AG10803 (cell line): ENCODE measurements at regions not wholly inside any gene's neighbourhood (a gene's known extent, or its start where the extent isn't known, plus 50 kb on each side); places are given as distances from the start of the nearest gene placed in this dataset.

ENCODE experiments used
- DNase-seq: peaks from one replicate; pipeline ENCODE4 v3.0.0; 2010; ENCODE audit warnings: low read depth
- H3K4me3 ChIP-seq: 2 replicates; pipeline ENCODE4 v1.5.1; 2011; ENCODE audit warnings: mild to moderate bottlenecking, low read length, control low read depth
- CTCF ChIP-seq: conservative IDR thresholded peaks from 2 replicates; pipeline ENCODE4 v1.5.1; 2011; ENCODE audit warnings: mild to moderate bottlenecking, low read length, control low read depth, inconsistent platforms

DNA sequence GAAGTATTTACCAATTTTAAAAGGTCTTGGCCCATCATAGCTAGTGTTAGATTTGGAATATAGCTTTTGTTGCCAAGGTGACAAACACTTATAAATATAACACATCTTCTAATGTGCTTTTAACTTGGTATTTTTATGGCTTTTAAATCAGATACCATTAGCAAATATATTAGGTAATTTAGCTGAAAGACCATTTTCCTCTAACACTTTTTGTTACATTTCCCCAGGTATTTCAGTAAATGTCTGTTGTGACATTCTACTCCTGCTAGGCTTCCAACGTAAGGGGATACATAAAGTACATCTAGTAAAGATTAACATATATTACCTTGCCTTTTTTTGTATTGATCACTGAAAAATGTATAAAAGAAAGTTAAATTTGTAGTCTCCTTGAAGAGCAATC lies 75.0 kb upstream of the SEM1 start:
- H3K4me3 ChIP-seq: no peak overlapping the region
- TF ChIP-seq CTCF: no peak
- no peak for DNase-seq

DNA sequence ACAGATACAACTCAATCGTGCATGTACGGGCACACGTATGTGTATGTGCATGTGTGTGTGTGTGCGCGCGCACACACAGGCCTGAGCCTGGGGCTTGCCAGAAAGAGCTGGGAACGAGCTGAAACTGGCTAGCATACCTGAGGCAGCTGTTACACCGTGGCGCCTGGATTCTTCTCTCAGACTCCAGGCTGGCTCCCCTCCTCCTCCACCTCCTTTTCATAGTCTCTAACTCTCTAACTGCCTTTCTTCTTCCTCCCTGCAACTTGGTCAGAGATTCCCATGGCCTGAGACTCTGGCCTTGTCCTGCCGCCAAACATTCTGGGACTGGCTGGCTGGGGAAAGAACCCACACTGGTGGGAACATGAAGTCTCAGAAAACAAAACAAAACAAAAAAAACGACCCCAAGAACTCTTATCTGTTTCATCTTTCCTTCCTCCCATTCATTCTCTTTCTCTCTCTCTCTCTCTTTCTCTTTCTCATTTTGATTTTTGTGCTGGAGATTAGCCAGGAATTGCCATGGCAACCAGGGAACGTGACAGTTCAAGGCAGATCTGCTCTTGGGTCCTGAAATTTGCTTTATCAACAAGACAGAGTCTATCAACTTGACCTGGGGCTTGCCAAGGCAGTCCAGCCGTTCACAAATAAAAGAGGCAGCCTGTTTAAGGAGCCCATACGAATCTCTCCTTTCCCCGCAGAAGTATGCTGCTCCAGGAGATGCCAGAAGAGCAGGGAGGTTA lies 76.8 kb upstream of the SEM1 start:
- H3K4me3 ChIP-seq: no peak overlapping the region
- TF ChIP-seq CTCF: no peak
- no peak for DNase-seq

DNA sequence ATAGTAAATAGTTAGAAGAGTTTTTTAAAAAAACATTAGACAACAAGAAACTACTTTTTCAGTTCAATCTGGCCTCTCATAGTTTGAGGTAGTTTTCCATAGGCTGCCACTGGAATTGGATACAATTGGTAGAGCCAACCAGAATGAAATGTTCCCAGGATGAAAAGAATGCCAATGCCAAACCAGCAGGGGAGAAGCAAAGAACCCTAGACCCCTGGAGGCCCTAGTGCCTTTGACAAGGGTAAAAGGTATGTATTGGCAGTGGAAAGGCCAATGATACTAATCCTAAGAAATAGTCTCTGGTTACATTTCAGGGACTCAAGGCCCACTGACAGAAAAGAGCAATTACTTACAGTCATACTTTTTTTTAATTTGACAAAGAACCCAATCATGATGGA lies 77.4 kb upstream of the SEM1 start:
- no peak overlapping the region for H3K4me3 ChIP-seq
- no peak for TF ChIP-seq CTCF
- no peak for DNase-seq

DNA sequence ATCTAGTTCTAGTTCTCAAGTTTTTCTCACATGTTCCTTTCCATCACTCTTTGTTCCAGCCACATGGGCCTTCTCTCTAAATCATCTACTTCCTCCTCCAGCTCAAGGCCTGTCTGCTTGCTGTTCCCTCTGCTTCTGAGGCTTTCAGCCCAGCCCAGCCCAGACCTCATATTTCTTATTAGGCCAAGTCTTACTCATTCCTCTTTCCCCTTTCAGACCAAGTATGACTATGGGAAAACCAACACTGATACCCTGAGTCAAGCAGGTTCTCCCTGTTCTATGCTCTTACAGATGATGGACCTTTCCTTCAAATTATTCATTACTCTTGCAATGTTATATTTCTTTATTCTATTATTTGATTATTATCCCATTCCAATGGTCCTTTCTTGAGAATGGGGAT lies 80.3 kb upstream of the SEM1 start:
- H3K4me3 ChIP-seq: no peak overlapping the region
- no peak for TF ChIP-seq CTCF
- no peak for DNase-seq

- DNase-seq: no peak
- TF ChIP-seq CTCF: no peak
- H3K4me3 ChIP-seq: no peak overlapping the region
These were observed 82.5 kb upstream of the SEM1 start for GRCh38 chr7:96792115-96792514.

GRCh38 chr7:96794063-96794462 lies 84.4 kb upstream of the SEM1 start:
- TF ChIP-seq CTCF: no peak
- DNase-seq: no peak
- H3K4me3 ChIP-seq: no peak overlapping the region

- no peak for DNase-seq
- no peak for TF ChIP-seq CTCF
- H3K4me3 ChIP-seq: no peak overlapping the region
These were observed 90.5 kb upstream of the SEM1 start for GRCh38 chr7:96800122-96800521.
